H1 (cell line): ENCODE measurements at regions not wholly inside any gene's neighbourhood (a gene's known extent, or its start where the extent isn't known, plus 50 kb on each side); places are given as distances from the start of the nearest gene placed in this dataset.

Source experiments
- CTCF ChIA-PET: fragments of 300-600 bp; sonication (Branson Sonifier 250); formaldehyde crosslinking; loops from one replicate; lab custom pipeline; 2021; ENCODE audit not compliant: partially characterized antibody; lab: Charles Lee
- POLR2A ChIA-PET: fragments of 300-600 bp; sonication (Branson Sonifier 250); formaldehyde crosslinking; loops from one replicate; lab custom pipeline; 2021; ENCODE audit warnings: inconsistent platforms; ENCODE audit not compliant: partially characterized antibody; lab: Charles Lee
- DNase-seq, 2 experiments: peaks; one replicate each; pipeline versions ENCODE4 v3.0.0 to v3.0.0-alpha.2; 2010 to 2022; ENCODE audit warnings: low spot score in 2 of 2, low read depth in 1 of 2, mixed read lengths in 1 of 2
- FAIRE-seq: peaks from 2 replicates; lab custom pipeline; 2011; peaks lifted over from hg19 to GRCh38; lab: Jason Lieb, UNC
- H2AFZ ChIP-seq: 2 replicates; pipeline ENCODE4 v1.8.1; 2012; ENCODE audit warnings: low read length, inconsistent platforms
- H2AK5ac ChIP-seq: 2 replicates; pipeline ENCODE4 v1.6.1; 2013; ENCODE audit warnings: low read depth, low read length
- H2BK120ac ChIP-seq: replicated peaks from 2 replicates; pipeline ENCODE3; 2013; ENCODE audit warnings: low read depth, low read length, inconsistent platforms
- H2BK12ac ChIP-seq: 2 replicates; pipeline ENCODE4 v1.6.1; 2013; ENCODE audit warnings: low read depth, low read length
- H2BK15ac ChIP-seq: 2 replicates; pipeline ENCODE4 v1.6.1; 2013; ENCODE audit warnings: low read length
- H2BK20ac ChIP-seq: 2 replicates; pipeline ENCODE4 v1.6.1; 2013; ENCODE audit warnings: low read length
- H2BK5ac ChIP-seq: 2 replicates; pipeline ENCODE4 v1.6.1; 2013; ENCODE audit warnings: low read depth, low read length
- H3K14ac ChIP-seq: 2 replicates; pipeline ENCODE4 v1.6.1; 2013; ENCODE audit warnings: inconsistent platforms; ENCODE audit not compliant: insufficient read length
- H3K18ac ChIP-seq: 2 replicates; pipeline ENCODE4 v1.6.1; 2013; ENCODE audit warnings: low read length; ENCODE audit errors: extremely low read depth
- H3K23ac ChIP-seq: 2 replicates; pipeline ENCODE4 v1.6.1; 2013; ENCODE audit warnings: inconsistent platforms; ENCODE audit not compliant: insufficient read length
- H3K23me2 ChIP-seq: 2 replicates; pipeline ENCODE4 v1.6.1; 2013; ENCODE audit warnings: low read depth, low read length
- H3K27ac ChIP-seq: 2 replicates; pipeline ENCODE4 v1.6.1; 2011; ENCODE audit warnings: low read depth, low read length, inconsistent platforms
- H3K27me3 ChIP-seq, 4 experiments: replicated peaks in 1 of 4; 1 replicate in 1 of 4; 2 replicates in 3 of 4; pipeline versions ENCODE4 v1.6.1 to v1.8.1; 2011 to 2013; ENCODE audit warnings: low read length in 3 of 4, mild to moderate bottlenecking in 3 of 4, inconsistent platforms in 2 of 4, mixed read lengths in 2 of 4, moderate library complexity in 1 of 4; ENCODE audit not compliant: control insufficient read depth in 3 of 4, insufficient read depth in 3 of 4; ENCODE audit errors: extremely low read depth in 1 of 4
- H3K36me3 ChIP-seq, 4 experiments: 2 replicates each; pipeline versions ENCODE4 v1.6.1 to v1.8.1; 2011 to 2013; ENCODE audit warnings: mild to moderate bottlenecking in 4 of 4, low read length in 3 of 4, moderate library complexity in 2 of 4, control low read depth in 1 of 4, inconsistent platforms in 1 of 4; ENCODE audit not compliant: insufficient read depth in 4 of 4, control insufficient read depth in 2 of 4
- H3K4ac ChIP-seq: replicated peaks from 2 replicates; pipeline ENCODE3; 2013; ENCODE audit warnings: low read length, low read depth, mixed read lengths, inconsistent platforms; ENCODE audit not compliant: insufficient read length
- H3K4me1 ChIP-seq, 4 experiments: replicated peaks in 1 of 4; 1 replicate in 1 of 4; 2 replicates in 3 of 4; pipeline versions ENCODE4 v1.6.1 to v1.8.1; 2011 to 2013; ENCODE audit warnings: low read length in 3 of 4, inconsistent platforms in 2 of 4, mixed read lengths in 1 of 4; ENCODE audit not compliant: insufficient read depth in 4 of 4, control insufficient read depth in 3 of 4
- H3K4me2 ChIP-seq, 2 experiments: 2 replicates each; pipeline versions ENCODE4 v1.6.1 to v1.8.1; 2011 to 2013; ENCODE audit warnings: low read depth in 2 of 2, low read length in 2 of 2, control low read depth in 1 of 2, inconsistent platforms in 1 of 2, mild to moderate bottlenecking in 1 of 2; ENCODE audit not compliant: insufficient read depth in 1 of 2
- H3K4me3 ChIP-seq, 4 experiments: fragments of 200-600, 300-600 bp in 1 of 4; sonication (generic), shearing (Covaris generic), sonication (Bioruptor Twin) in 1 of 4; 2 replicates each; pipeline versions ENCODE4 v1.5.1 to v1.8.1; 2011 to 2016; ENCODE audit warnings: low read length in 4 of 4, low read depth in 3 of 4, control low read depth in 2 of 4, inconsistent platforms in 2 of 4, mild to moderate bottlenecking in 2 of 4, mixed read lengths in 1 of 4, moderate library complexity in 1 of 4; ENCODE audit not compliant: insufficient read depth in 2 of 4; ENCODE audit errors: extremely low read depth in 1 of 4
- H3K56ac ChIP-seq: replicated peaks from 2 replicates; pipeline ENCODE3; 2013; ENCODE audit warnings: low read depth, mild to moderate bottlenecking, mixed read lengths, low read length, inconsistent platforms; ENCODE audit not compliant: insufficient read length
- H3K79me1 ChIP-seq: 2 replicates; pipeline ENCODE4 v1.6.1; 2013; ENCODE audit warnings: low read depth, low read length, control low read depth
- H3K79me2 ChIP-seq, 2 experiments: 2 replicates each; pipeline versions ENCODE4 v1.6.1 to v1.8.1; 2012 to 2013; ENCODE audit warnings: low read length in 2 of 2, mild to moderate bottlenecking in 2 of 2, inconsistent platforms in 1 of 2; ENCODE audit not compliant: insufficient read depth in 2 of 2, control insufficient read depth in 1 of 2
- H3K9ac ChIP-seq, 4 experiments: replicated peaks in 1 of 4; 1 replicate in 1 of 4; 2 replicates in 3 of 4; pipeline versions ENCODE4 v1.6.1 to v1.8.1; 2011 to 2013; ENCODE audit warnings: low read depth in 3 of 4, low read length in 3 of 4, control low read depth in 2 of 4, mild to moderate bottlenecking in 2 of 4, moderate library complexity in 2 of 4, inconsistent platforms in 1 of 4; ENCODE audit errors: extremely low read depth in 1 of 4
- H3K9me3 ChIP-seq, 2 experiments: 2 replicates each; pipeline versions ENCODE4 v1.6.1 to v1.8.1; 2012 to 2013; ENCODE audit warnings: mild to moderate bottlenecking in 2 of 2, moderate library complexity in 2 of 2, control low read depth in 1 of 2, inconsistent platforms in 1 of 2, low read depth in 1 of 2, low read length in 1 of 2, mixed read lengths in 1 of 2; ENCODE audit not compliant: insufficient read depth in 2 of 2
- H4K20me1 ChIP-seq, 2 experiments: replicated peaks in 1 of 2; 2 replicates each; pipeline versions ENCODE3 to v1.8.1; 2011 to 2013; ENCODE audit warnings: inconsistent platforms in 2 of 2, low read length in 2 of 2, mild to moderate bottlenecking in 1 of 2; ENCODE audit not compliant: insufficient read depth in 2 of 2, control insufficient read depth in 1 of 2
- H4K5ac ChIP-seq: 2 replicates; pipeline ENCODE4 v1.6.1; 2013; ENCODE audit warnings: low read length, low read depth, mixed read lengths, inconsistent platforms; ENCODE audit not compliant: insufficient read length
- H4K8ac ChIP-seq: 2 replicates; pipeline ENCODE4 v1.8.0; 2013; ENCODE audit warnings: mild to moderate bottlenecking, moderate library complexity, low read length, inconsistent platforms; ENCODE audit not compliant: insufficient read depth; ENCODE audit errors: extremely low read depth
- H4K91ac ChIP-seq: replicated peaks from 2 replicates; pipeline ENCODE3; 2013; ENCODE audit warnings: low read length, mixed read lengths, inconsistent platforms; ENCODE audit not compliant: insufficient read length
- FOSL1 ChIP-seq: IDR thresholded peaks from 2 replicates; pipeline ENCODE4 v1.6.1; 2011; ENCODE audit warnings: mild to moderate bottlenecking, low read depth, low read length, moderate library complexity; ENCODE audit not compliant: insufficient read depth
- WGBS, 2 experiments: shearing (Covaris generic) in 1 of 2; methylation state at CpG; one replicate each; pipeline versions ENCODE4 v1.1.6 to v1.1.7; 2013 to 2015; ENCODE audit warnings: low lambda C conversion rate in 2 of 2, mixed read lengths in 2 of 2, inconsistent platforms in 1 of 2, low coverage in 1 of 2, missing lambda C conversion rate in 1 of 2; ENCODE audit not compliant: insufficient replicate concordance in 2 of 2, insufficient coverage in 1 of 2, insufficient read length in 1 of 2; ENCODE audit errors: extremely low coverage in 1 of 2, missing lambda C conversion rate in 1 of 2; 5-methylcytosine and 5-hydroxymethylcytosine counted together
- TF ChIP-seq, protein P1 (sequence below): IDR thresholded peaks from 2 replicates; pipeline ENCODE4 v1.6.1; 2011; ENCODE audit warnings: low read length, improper control_type of control experiment

DNA sequence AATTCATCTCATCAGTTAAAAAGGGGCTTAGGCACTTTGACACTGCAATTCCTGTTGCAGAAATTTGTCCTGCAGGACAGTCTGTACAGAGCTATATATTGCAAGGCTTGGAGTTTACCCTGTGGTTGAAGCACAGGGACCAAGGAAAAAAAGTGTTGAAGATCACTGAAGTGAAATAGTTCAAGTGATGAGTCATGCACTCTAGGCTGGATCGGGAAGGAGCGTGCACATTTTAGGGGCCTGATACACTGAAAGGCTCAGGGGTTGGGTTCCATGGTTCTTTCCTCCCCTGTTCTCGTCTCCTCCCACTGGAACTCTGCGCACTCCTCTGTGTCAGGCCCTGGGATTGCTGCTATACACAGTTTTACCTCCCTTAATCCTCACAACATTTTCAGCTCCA is 104.9 kb upstream of the ARMCX2 start:
- Histone ChIP-seq H3K4me2 (no peak overlapping the region), H2BK120ac (no peak overlapping the region), H3K79me2 (no peaks in the 10 kb centered on the region), H3K23ac (no peak overlapping the region), H3K14ac (no peak overlapping the region), H3K4ac (no peak overlapping the region), H2BK15ac (no peak overlapping the region), H4K20me1 (no peaks in the 10 kb centered on the region), H4K91ac (no peak overlapping the region), H2BK20ac (no peak overlapping the region), H4K8ac (no peak overlapping the region), H3K18ac (no peak overlapping the region), H3K23me2 (no peaks in the 10 kb centered on the region), H3K27ac (no peak overlapping the region), H3K4me1 (no peaks in the 10 kb centered on the region), H3K56ac (no peak overlapping the region), H3K9me3 (no peaks in the 10 kb centered on the region), H3K9ac (no peak overlapping the region), H3K36me3 (no peaks in the 10 kb centered on the region), H2AK5ac (no peak overlapping the region), H3K79me1 (no peaks in the 10 kb centered on the region), H2BK5ac (no peak overlapping the region), H2BK12ac (no peak overlapping the region), H2AFZ (no peak overlapping the region), H4K5ac (no peak overlapping the region), H3K27me3 (no peaks in the 10 kb centered on the region), H3K4me3 (no peak overlapping the region)
- TF ChIP-seq, protein P1, sequence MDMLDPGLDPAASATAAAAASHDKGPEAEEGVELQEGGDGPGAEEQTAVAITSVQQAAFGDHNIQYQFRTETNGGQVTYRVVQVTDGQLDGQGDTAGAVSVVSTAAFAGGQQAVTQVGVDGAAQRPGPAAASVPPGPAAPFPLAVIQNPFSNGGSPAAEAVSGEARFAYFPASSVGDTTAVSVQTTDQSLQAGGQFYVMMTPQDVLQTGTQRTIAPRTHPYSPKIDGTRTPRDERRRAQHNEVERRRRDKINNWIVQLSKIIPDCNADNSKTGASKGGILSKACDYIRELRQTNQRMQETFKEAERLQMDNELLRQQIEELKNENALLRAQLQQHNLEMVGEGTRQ, result no peak
- TF ChIP-seq FOSL1, result no peak
- FAIRE-seq (no peak), DNase-seq (no peak)
- CTCF ChIA-PET, result no interaction called here
- 97% methylated on average over 4 of the region's 4 CpGs; no CpG with 5 or more reads in 1 of the 2 experiments for WGBS, 2 experiments
- POLR2A ChIA-PET, result no interaction called here
